H9 (cell line): ENCODE measurements at regions not wholly inside any gene's neighbourhood (a gene's known extent, or its start where the extent isn't known, plus 50 kb on each side); places are given as distances from the start of the nearest gene placed in this dataset.

Experiments
- DNase-seq: peaks from one replicate; pipeline ENCODE4 v3.0.0-alpha.2; 2017
- H2AFZ ChIP-seq: one replicate; pipeline ENCODE4 v1.6.1; 2013; ENCODE audit warnings: mild to moderate bottlenecking, low read length, control low read depth, moderate library complexity
- H2AK5ac ChIP-seq: 2 replicates; pipeline ENCODE4 v1.6.1; 2013; ENCODE audit warnings: low read length, control low read depth, mixed read lengths; ENCODE audit not compliant: insufficient read length
- H2BK120ac ChIP-seq: one replicate; pipeline ENCODE4 v1.6.1; 2013; ENCODE audit warnings: low read depth, mild to moderate bottlenecking, low read length, control low read depth, inconsistent platforms; ENCODE audit not compliant: poor library complexity, severe bottlenecking
- H2BK12ac ChIP-seq: 2 replicates; pipeline ENCODE4 v1.6.1; 2013; ENCODE audit warnings: low read length, control low read depth, mixed read lengths, low read depth; ENCODE audit not compliant: insufficient read length
- H2BK15ac ChIP-seq: 2 replicates; pipeline ENCODE4 v1.6.1; 2013; ENCODE audit warnings: low read depth, low read length, control low read depth
- H2BK20ac ChIP-seq: one replicate; pipeline ENCODE4 v1.6.1; 2013; ENCODE audit warnings: low read depth, mild to moderate bottlenecking, low read length, control low read depth, inconsistent platforms; ENCODE audit not compliant: poor library complexity, severe bottlenecking
- H2BK5ac ChIP-seq: 2 replicates; pipeline ENCODE4 v1.6.1; 2013; ENCODE audit warnings: low read length, control low read depth, mixed read lengths; ENCODE audit not compliant: insufficient read length
- H3K14ac ChIP-seq: 2 replicates; pipeline ENCODE4 v1.6.1; 2013; ENCODE audit warnings: low read length, control low read depth; ENCODE audit not compliant: insufficient read depth
- H3K18ac ChIP-seq: 2 replicates; pipeline ENCODE4 v1.6.1; 2013; ENCODE audit warnings: low read depth, mild to moderate bottlenecking, mixed read lengths, low read length, control low read depth; ENCODE audit not compliant: insufficient read length
- H3K23ac ChIP-seq: 2 replicates; pipeline ENCODE4 v1.6.1; 2013; ENCODE audit warnings: low read length, control low read depth, mixed read lengths, low read depth; ENCODE audit not compliant: insufficient read length
- H3K23me2 ChIP-seq: 2 replicates; pipeline ENCODE4 v1.6.1; 2013; ENCODE audit warnings: low read depth, mild to moderate bottlenecking, mixed read lengths, low read length, control low read depth; ENCODE audit not compliant: insufficient read length, poor library complexity, severe bottlenecking
- H3K27ac ChIP-seq: 2 replicates; pipeline ENCODE4 v1.5.1; 2013; ENCODE audit warnings: low read length, control low read depth, mixed read lengths, low read depth; ENCODE audit not compliant: insufficient read length
- H3K27me3 ChIP-seq: 2 replicates; pipeline ENCODE4 v1.6.1; 2013; ENCODE audit warnings: low read length, control low read depth, inconsistent platforms; ENCODE audit not compliant: insufficient read depth
- H3K4ac ChIP-seq: 2 replicates; pipeline ENCODE4 v1.6.1; 2013; ENCODE audit warnings: low read depth, mild to moderate bottlenecking, control low read depth, inconsistent platforms, low read length, moderate library complexity
- H3K4me1 ChIP-seq: 2 replicates; pipeline ENCODE4 v1.6.1; 2013; ENCODE audit warnings: low read length, control low read depth, inconsistent platforms; ENCODE audit not compliant: insufficient read depth
- H3K4me2 ChIP-seq: 2 replicates; pipeline ENCODE4 v1.6.1; 2013; ENCODE audit warnings: low read length, control low read depth, mixed read lengths; ENCODE audit not compliant: insufficient read length, insufficient read depth
- H3K56ac ChIP-seq: 2 replicates; pipeline ENCODE4 v1.6.1; 2013; ENCODE audit warnings: low read depth, mild to moderate bottlenecking, mixed read lengths, low read length, control low read depth; ENCODE audit not compliant: insufficient read length
- H3K79me1 ChIP-seq: 2 replicates; pipeline ENCODE4 v1.6.1; 2013; ENCODE audit warnings: low read depth, mild to moderate bottlenecking, moderate library complexity, low read length, control low read depth, inconsistent platforms; ENCODE audit not compliant: insufficient read depth, poor library complexity, severe bottlenecking
- H3K79me2 ChIP-seq: 2 replicates; pipeline ENCODE4 v1.6.1; 2013; ENCODE audit warnings: low read length, control low read depth, inconsistent platforms; ENCODE audit not compliant: insufficient read depth
- H3K9ac ChIP-seq: 2 replicates; pipeline ENCODE4 v1.6.1; 2013; ENCODE audit warnings: low read length, control low read depth, mixed read lengths; ENCODE audit not compliant: insufficient read length; ENCODE audit errors: extremely low read depth
- H3K9me3 ChIP-seq: one replicate; pipeline ENCODE4 v1.6.1; 2013; ENCODE audit warnings: low read depth, low read length, inconsistent platforms; ENCODE audit not compliant: control insufficient read depth
- H3T11ph ChIP-seq: one replicate; pipeline ENCODE4 v1.6.1; 2013; ENCODE audit warnings: mild to moderate bottlenecking, low read length, control low read depth, inconsistent platforms
- H4K20me1 ChIP-seq: one replicate; pipeline ENCODE4 v1.6.1; 2013; ENCODE audit not compliant: control insufficient read depth, insufficient read length, insufficient read depth
- H4K5ac ChIP-seq: 2 replicates; pipeline ENCODE4 v1.6.1; 2013; ENCODE audit warnings: low read depth, mild to moderate bottlenecking, mixed read lengths, low read length, control low read depth; ENCODE audit not compliant: insufficient read length
- H4K8ac ChIP-seq: replicated peaks from 2 replicates; pipeline ENCODE4 v1.6.1; 2013; ENCODE audit warnings: low read length, control low read depth, mixed read lengths, low read depth; ENCODE audit not compliant: insufficient read length
- H4K91ac ChIP-seq: 2 replicates; pipeline ENCODE4 v1.6.1; 2013; ENCODE audit warnings: low read depth, mild to moderate bottlenecking, moderate library complexity, mixed read lengths, low read length, control low read depth; ENCODE audit not compliant: insufficient read length
- H3K27ac Mint-ChIP-seq, 3 experiments: 2 replicates in 2 of 3; 3 replicates in 1 of 3; pipeline ENCODE4 v1.8.0; 2020 to 2021; ENCODE audit warnings: mixed read lengths in 3 of 3, mild to moderate bottlenecking in 1 of 3, moderate library complexity in 1 of 3
- H3K27me3 Mint-ChIP-seq: 2 replicates; pipeline ENCODE4 v1.8.0; 2021; ENCODE audit warnings: low read depth, mild to moderate bottlenecking, moderate library complexity, mixed read lengths
- H3K36me3 Mint-ChIP-seq, 3 experiments: 2 replicates in 2 of 3; 3 replicates in 1 of 3; pipeline ENCODE4 v1.8.0; 2020 to 2021; ENCODE audit warnings: low read depth in 3 of 3, mixed read lengths in 3 of 3; ENCODE audit not compliant: insufficient read depth in 1 of 3
- H3K4me1 Mint-ChIP-seq, 2 experiments: 2 replicates each; pipeline ENCODE4 v1.8.0; 2020; ENCODE audit warnings: mixed read lengths in 2 of 2
- H3K4me3 Mint-ChIP-seq, 2 experiments: 2 replicates in 1 of 2; 3 replicates in 1 of 2; pipeline ENCODE4 v1.8.0; 2020 to 2021; ENCODE audit warnings: mild to moderate bottlenecking in 2 of 2, mixed read lengths in 2 of 2, moderate library complexity in 1 of 2
- H3K9me3 Mint-ChIP-seq, 2 experiments: 2 replicates in 1 of 2; 3 replicates in 1 of 2; pipeline ENCODE4 v1.8.0; 2020; ENCODE audit warnings: mild to moderate bottlenecking in 2 of 2, mixed read lengths in 2 of 2, moderate library complexity in 1 of 2
- CTCF ChIP-seq: fragments of 200-600 bp; sonication (generic); conservative IDR thresholded peaks from 3 replicates; pipeline ENCODE4 v1.8.0; 2021; ENCODE audit warnings: antibody characterized with exemption, mild to moderate bottlenecking

GRCh38 chr6:53974941-53975340 is 136.3 kb upstream of the MLIP start:
- Histone ChIP-seq H3K4ac (no peak overlapping the region), H2AFZ (no peak overlapping the region), H3T11ph (no peak overlapping the region), H3K79me1 (no peaks in the 10 kb centered on the region), H2BK15ac (no peak overlapping the region), H3K27me3 (no peaks in the 10 kb centered on the region), H3K9me3 (no peaks in the 10 kb centered on the region), H3K27ac (no peak overlapping the region), H3K4me1 (peaks cover 7% of the 10 kb centered on the region), H2BK20ac (no peak overlapping the region), H2BK120ac (no peak overlapping the region), H4K91ac (no peak overlapping the region), H4K5ac (no peak overlapping the region), H3K18ac (no peak overlapping the region), H3K4me2 (no peak overlapping the region), H4K20me1 (no peaks in the 10 kb centered on the region), H3K79me2 (no peaks in the 10 kb centered on the region), H3K14ac (no peak overlapping the region), H3K23ac (no peak overlapping the region), H4K8ac (no peak overlapping the region), H3K23me2 (no peaks in the 10 kb centered on the region), H2AK5ac (no peak overlapping the region), H3K56ac (no peak overlapping the region), H2BK12ac (no peak overlapping the region), H2BK5ac (no peak overlapping the region), H3K9ac (no peak overlapping the region)
- H3K4me1 Mint-ChIP-seq: peaks cover 15 to 18% of the 10 kb centered on the region in 2 experiments
- no peak overlapping the region for H3K27ac Mint-ChIP-seq
- DNase-seq: no peak
- no peaks in the 10 kb centered on the region for H3K9me3 Mint-ChIP-seq
- H3K4me3 Mint-ChIP-seq: no peak overlapping the region
- H3K27me3 Mint-ChIP-seq: no peaks in the 10 kb centered on the region
- H3K36me3 Mint-ChIP-seq: no peaks in the 10 kb centered on the region
- TF ChIP-seq CTCF: no peak
